K562 (cell line): ENCODE measurements at regions not wholly inside any gene's neighbourhood (a gene's known extent, or its start where the extent isn't known, plus 50 kb on each side); places are given as distances from the start of the nearest gene placed in this dataset.

Experiments used
- ATAC-seq: fragments of 200-7000 bp; cut with Tn5 transposase; 3 replicates; pipeline ENCODE4 v1.9.1; 2020; ENCODE audit warnings: moderate library complexity
- BruUV-seq: library from RNA; stranded (reverse); fragments of 400-500 nt; replicated peaks from 2 replicates; lab custom pipeline; 2021; lab: Mats Ljungman, UMichigan
- CTCF ChIA-PET: fragments of 300-600 bp; formaldehyde crosslinking; extraction: SDS; loops from one replicate; lab custom pipeline; 2021; ENCODE audit warnings: low intra/inter-chr PET ratio; lab: Yijun Ruan, JAX
- POLR2A ChIA-PET: fragments of 300-600, 350-650 bp; sonication (Branson Sonifier 250); formaldehyde crosslinking; extraction: SDS; loops from one replicate; lab custom pipeline; 2021; ENCODE audit warnings: antibody characterized with exemption, inconsistent platforms; lab: Yijun Ruan, JAX
- DNase-seq, 4 experiments: peaks; one replicate each; pipeline versions ENCODE4 v3.0.0 to v3.0.0-alpha.2; 2011 to 2018; ENCODE audit warnings: low spot score in 3 of 4, mixed read lengths in 3 of 4; ENCODE audit errors: extremely low read depth in 1 of 4
- FAIRE-seq: peaks from 2 replicates; lab custom pipeline; 2011; peaks lifted over from hg19 to GRCh38; lab: Jason Lieb, UNC
- H2AFZ ChIP-seq: 2 replicates; pipeline ENCODE4 v1.6.0; 2011; ENCODE audit warnings: low read depth, low read length, control low read depth, inconsistent platforms
- H3K27ac ChIP-seq: fragments of 200-600 bp; 3 replicates; pipeline ENCODE4 v1.8.0; 2011; ENCODE audit warnings: low read depth, mild to moderate bottlenecking, control low read depth, inconsistent platforms, low read length, moderate library complexity, mixed read lengths; ENCODE audit errors: extremely low read depth
- H3K27me3 ChIP-seq, 2 experiments: fragments of 300-600 bp in 1 of 2; 2 replicates in 1 of 2; 3 replicates in 1 of 2; pipeline versions ENCODE4 v1.6.0 to v1.8.0; 2011; ENCODE audit warnings: inconsistent platforms in 2 of 2, low read length in 2 of 2, mild to moderate bottlenecking in 1 of 2, mixed read lengths in 1 of 2, moderate library complexity in 1 of 2; ENCODE audit not compliant: control insufficient read depth in 2 of 2, insufficient read depth in 2 of 2
- H3K36me3 ChIP-seq: fragments of 300-600 bp; 3 replicates; pipeline ENCODE4 v1.8.0; 2011; ENCODE audit warnings: mild to moderate bottlenecking, low read length, inconsistent platforms; ENCODE audit not compliant: control insufficient read depth, insufficient read depth
- H3K4me1 ChIP-seq, 2 experiments: fragments of 200-600 bp in 1 of 2; replicated peaks in 1 of 2; 2 replicates in 1 of 2; 3 replicates in 1 of 2; pipeline versions ENCODE4 v1.5.1 to v1.8.0; 2011; ENCODE audit warnings: inconsistent platforms in 2 of 2, low read length in 2 of 2, mild to moderate bottlenecking in 1 of 2, mixed read lengths in 1 of 2, moderate library complexity in 1 of 2; ENCODE audit not compliant: control insufficient read depth in 2 of 2, insufficient read depth in 2 of 2
- H3K4me2 ChIP-seq: 2 replicates; pipeline ENCODE4 v1.6.1; 2011; ENCODE audit warnings: low read length, control low read depth, inconsistent platforms, mixed read lengths; ENCODE audit not compliant: insufficient read depth
- H3K4me3 ChIP-seq: fragments of 200-600 bp; sonication (generic), shearing (Covaris generic); 2 replicates; pipeline ENCODE4 v1.5.1; 2016; ENCODE audit warnings: control low read depth, inconsistent platforms
- H3K79me2 ChIP-seq: fragments of 200-600 bp; 3 replicates; pipeline ENCODE4 v1.8.0; 2011; ENCODE audit warnings: low read length, inconsistent platforms; ENCODE audit not compliant: control insufficient read depth, insufficient read depth
- H3K9ac ChIP-seq, 2 experiments: 2 replicates each; pipeline versions ENCODE4 v1.6.0 to v1.6.1; 2011; ENCODE audit warnings: low read depth in 2 of 2, low read length in 2 of 2, control low read depth in 1 of 2, inconsistent platforms in 1 of 2, mild to moderate bottlenecking in 1 of 2, mixed read lengths in 1 of 2; ENCODE audit not compliant: insufficient read depth in 1 of 2
- H3K9me1 ChIP-seq: one replicate; pipeline ENCODE4 v1.6.0; 2011; ENCODE audit warnings: inconsistent platforms, mild to moderate bottlenecking, low read length, moderate library complexity; ENCODE audit not compliant: control insufficient read depth, insufficient read depth
- H3K9me3 ChIP-seq: replicated peaks from 2 replicates; pipeline ENCODE4 v1.5.1; 2011; ENCODE audit warnings: low read depth, low read length, inconsistent platforms; ENCODE audit not compliant: control insufficient read depth, insufficient read depth
- H4K20me1 ChIP-seq: replicated peaks from 2 replicates; pipeline ENCODE4 v1.6.1; 2011; ENCODE audit warnings: low read length, inconsistent platforms, mixed read lengths; ENCODE audit not compliant: control insufficient read depth, insufficient read depth
- ADNP ChIP-seq: fragments of 200-800 bp; sonication (Bioruptor generic); IDR thresholded peaks from 2 replicates; pipeline ENCODE4 v1.6.1; 2016; ENCODE audit warnings: missing genetic modification characterization, missing compliant biosample characterization
- ARHGAP35 ChIP-seq: fragments of 450-650 bp; IDR thresholded peaks from 2 replicates; pipeline ENCODE4 v1.6.1; 2018; ENCODE audit not compliant: partially characterized antibody
- HMG20B ChIP-seq: fragments of 250-450 bp; sonication (Bioruptor Pico); IDR thresholded peaks from 2 replicates; pipeline ENCODE4 v1.5.0; 2021; ENCODE audit warnings: mild to moderate bottlenecking
- KDM2B ChIP-seq: fragments of 250-450 bp; sonication (Bioruptor Pico); IDR thresholded peaks from 2 replicates; pipeline ENCODE4 v1.8.0; 2021; ENCODE audit warnings: mild to moderate bottlenecking, moderate library complexity
- KDM5B ChIP-seq: fragments of 200-600 bp; sonication (generic); IDR thresholded peaks from 2 replicates; pipeline ENCODE4 v1.6.1; 2012; ENCODE audit warnings: low read depth, mild to moderate bottlenecking, moderate library complexity, low read length, control low read depth, inconsistent platforms; ENCODE audit not compliant: insufficient replicate concordance
- MIER1 ChIP-seq: fragments of 450-650 bp; IDR thresholded peaks from 2 replicates; pipeline ENCODE4 v1.6.1; 2016; ENCODE audit warnings: antibody characterized with exemption, mild to moderate bottlenecking, low read depth
- MYNN ChIP-seq, 2 experiments: sonication (generic); formaldehyde crosslinking in 1 of 2; IDR thresholded peaks; 2 replicates each; pipeline versions ENCODE4 v1.5.0 to v1.6.1; 2016 to 2020; ENCODE audit warnings: antibody characterized with exemption in 1 of 2, missing genetic modification reagents in 1 of 2
- PKNOX1 ChIP-seq: fragments of 450-650 bp; IDR thresholded peaks from 2 replicates; pipeline ENCODE4 v1.6.1; 2016
- POLR3A ChIP-seq: IDR thresholded peaks from 2 replicates; pipeline ENCODE4 v1.6.1; 2011; ENCODE audit warnings: borderline replicate concordance, mild to moderate bottlenecking, moderate library complexity; ENCODE audit not compliant: insufficient read length, insufficient read depth; ENCODE audit errors: extremely low read depth
- PTRF ChIP-seq: fragments of 450-650 bp; IDR thresholded peaks from 2 replicates; pipeline ENCODE4 v1.6.1; 2016; ENCODE audit warnings: mild to moderate bottlenecking, missing genetic modification characterization, missing compliant biosample characterization
- RBM39 ChIP-seq: fragments of 200-400 bp; formaldehyde crosslinking; optimal IDR thresholded peaks from 2 replicates; pipeline ENCODE3; 2018; ENCODE audit warnings: low read depth, low read length
- SMARCE1 ChIP-seq: fragments of 450-650 bp; IDR thresholded peaks from 2 replicates; pipeline ENCODE4 v1.7.1; 2016; ENCODE audit warnings: mild to moderate bottlenecking
- TAF7 ChIP-seq: fragments of 450-650 bp; IDR thresholded peaks from 2 replicates; pipeline ENCODE4 v1.6.1; 2016; ENCODE audit warnings: missing genetic modification characterization, missing compliant biosample characterization
- TARDBP ChIP-seq: fragments of 450-650 bp; IDR thresholded peaks from 2 replicates; pipeline ENCODE4 v1.6.1; 2016
- ZC3H8 ChIP-seq: fragments of 450-650 bp; IDR thresholded peaks from 2 replicates; pipeline ENCODE4 v1.6.1; 2017
- ZNF124 ChIP-seq: sonication (generic); formaldehyde crosslinking; IDR thresholded peaks from 2 replicates; pipeline ENCODE4 v1.8.1; 2022; ENCODE audit warnings: missing genetic modification reagents
- ZNF316 ChIP-seq: fragments of 450-650 bp; IDR thresholded peaks from 2 replicates; pipeline ENCODE4 v1.6.1; 2016
- ZNF551 ChIP-seq: fragments of 250-450 bp; sonication (Bioruptor Pico); IDR thresholded peaks from 2 replicates; pipeline ENCODE4 v1.5.0; 2021; ENCODE audit warnings: mild to moderate bottlenecking, moderate library complexity
- ZNF583 ChIP-seq: fragments of 250-450 bp; sonication (Bioruptor Pico); IDR thresholded peaks from 2 replicates; pipeline ENCODE4 v1.4.0; 2020
- WGBS: fragments of 100-300 bp; shearing (Covaris generic); methylation state at CpG from one replicate; pipeline ENCODE4 v1.1.6; 2016; ENCODE audit warnings: low coverage, mixed read lengths; ENCODE audit not compliant: insufficient coverage; ENCODE audit errors: missing lambda C conversion rate; 5-methylcytosine and 5-hydroxymethylcytosine counted together
- in situ Hi-C: fragments of 300-500 bp; cut with MboI; formaldehyde crosslinking; loops from 4 replicates; pipeline ENCODE4 v1.15.0; 2018; ENCODE audit warnings: inconsistent platforms, mixed read lengths
- intact Hi-C: fragments of 100-400 bp; cut with micrococcal nuclease; formaldehyde crosslinking; loops from 2 replicates; pipeline ENCODE4 v1.14.2; 2022

- no peaks in the 10 kb centered on the region for H3K4me1 ChIP-seq
- intact Hi-C loops, result no loop called here
- ATAC-seq (no peak), DNase-seq (no peak), FAIRE-seq (no peak)
- H3K27me3 ChIP-seq, result no peaks in the 10 kb centered on the region
- no peaks in the 10 kb centered on the region for H4K20me1 ChIP-seq
- H3K9me1 ChIP-seq, result no peaks in the 10 kb centered on the region
- in situ Hi-C loops, result no loop called here
- H3K4me3 ChIP-seq, result no peak overlapping the region
- H3K9me3 ChIP-seq, result no peaks in the 10 kb centered on the region
- TF ChIP-seq ZNF316 (peak; percentile 38; the same call in 1 of the 2 replicates), KDM2B (CRISPR knock-in tag) (no peak)
- no TSS peak for BruUV-seq
- H3K4me2 ChIP-seq, result no peak overlapping the region
- POLR2A ChIA-PET, result interaction anchor here (0.6 kb wide), 1 partner anchor 1155 kb away, joined by 3 read pairs; no protein-coding TSS in a partner anchor
- H3K27ac ChIP-seq, result no peak overlapping the region
- CTCF ChIA-PET, result interaction anchor here (0.5 kb wide), 1 partner anchor 40 kb away, joined by 4 read pairs; no protein-coding TSS in a partner anchor
- no peak overlapping the region for H3K9ac ChIP-seq
- no peaks in the 10 kb centered on the region for H3K36me3 ChIP-seq
- H3K79me2 ChIP-seq, result no peaks in the 10 kb centered on the region
- no peak overlapping the region for H2AFZ ChIP-seq
- 0% methylated on average over 1 of the region's 1 CpG for WGBS
Measured at GRCh38 chr5:96236831-96237230, 196.2 kb downstream of the PCSK1 start.

GRCh38 chr5:96236051-96236450 is 197.0 kb downstream of the PCSK1 start:
- H3K27ac ChIP-seq, result no peak overlapping the region
- no peaks in the 10 kb centered on the region for H3K4me1 ChIP-seq
- no peak overlapping the region for H3K4me2 ChIP-seq
- no peak overlapping the region for H2AFZ ChIP-seq
- no peaks in the 10 kb centered on the region for H3K79me2 ChIP-seq
- H3K36me3 ChIP-seq, result no peaks in the 10 kb centered on the region
- in situ Hi-C loops, result no loop called here
- ATAC-seq (no peak), DNase-seq (no peak)
- H3K9ac ChIP-seq, result no peak overlapping the region
- H3K9me1 ChIP-seq, result no peaks in the 10 kb centered on the region
- no TSS peak for BruUV-seq
- TF ChIP-seq RBM39 (no peak), HMG20B (CRISPR knock-in tag) (no peak), ARHGAP35 (no peak), ADNP (tag) (no peak), SMARCE1 (no peak), ZNF551 (no peak), ZC3H8 (no peak), MIER1 (no peak), KDM5B (no peak), TARDBP (no peak), ZNF583 (no peak), POLR3A (no peak), PTRF (no peak), TAF7 (tag) (no peak), ZNF124 (CRISPR knock-in tag) (no peak), MYNN (IDR thresholded peaks at IDR 0.05) (no peak), MYNN (CRISPR knock-in tag; IDR thresholded peaks at IDR 0.05) (no peak), PKNOX1 (no peak)
- TF ChIP-seq, all 486 proteins: peak for 0
- H3K4me3 ChIP-seq, result no peak overlapping the region
- no peaks in the 10 kb centered on the region for H4K20me1 ChIP-seq
- WGBS, result 0% methylated on average over 1 of the region's 1 CpG
- H3K9me3 ChIP-seq, result no peaks in the 10 kb centered on the region
- intact Hi-C loops, result no loop called here
- CTCF ChIA-PET, result no interaction called here
- no peak for FAIRE-seq
- H3K27me3 ChIP-seq, result no peaks in the 10 kb centered on the region
- POLR2A ChIA-PET, result no interaction called here
